ENCODE measurements at regions not wholly inside any gene's neighbourhood (a gene's known extent, or its start where the extent isn't known, plus 50 kb on each side); places are given as distances from the start of the nearest gene placed in this dataset.

GRCh38 chr9:79104216-79104615 lies 467.5 kb upstream of the TLE4 start:
- no peak for TF ChIP-seq CTCF (IDR thresholded peaks at IDR 0.05)
- no peak for TF ChIP-seq EP300 (IDR thresholded peaks at IDR 0.05)
